ENCODE measurements at regions not wholly inside any gene's neighbourhood (a gene's known extent, or its start where the extent isn't known, plus 50 kb on each side); places are given as distances from the start of the nearest gene placed in this dataset.
"Not testable (repeated sequence)": the region's sequence is repeated elsewhere in the genome, so short reads cannot be mapped to it uniquely, and the experiment has no call there.

DNA sequence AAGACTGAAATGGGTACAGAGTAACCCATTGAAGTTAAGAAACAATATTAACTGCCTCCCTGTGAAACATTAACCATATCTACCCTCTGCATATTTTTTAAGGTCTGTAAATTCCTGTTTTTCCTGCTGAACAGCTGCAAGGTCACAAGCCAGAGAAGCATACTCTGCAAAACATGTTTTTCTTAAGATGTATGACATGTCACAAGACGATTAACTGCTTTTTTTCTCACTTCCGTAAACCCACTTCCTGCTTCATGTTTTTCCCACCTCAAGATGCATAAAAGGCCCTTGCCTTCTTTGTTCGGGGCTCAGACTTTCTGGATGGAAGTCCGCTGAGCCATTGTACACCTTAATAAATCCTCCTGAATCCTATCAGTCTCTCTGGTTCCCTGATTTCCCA is 504.7 kb upstream of the MIS18BP1 start:
- H3K9me3 Mint-ChIP-seq = peaks cover 6 to 29% (median 18%) of the 10 kb centered on the region in 7 donors

DNA sequence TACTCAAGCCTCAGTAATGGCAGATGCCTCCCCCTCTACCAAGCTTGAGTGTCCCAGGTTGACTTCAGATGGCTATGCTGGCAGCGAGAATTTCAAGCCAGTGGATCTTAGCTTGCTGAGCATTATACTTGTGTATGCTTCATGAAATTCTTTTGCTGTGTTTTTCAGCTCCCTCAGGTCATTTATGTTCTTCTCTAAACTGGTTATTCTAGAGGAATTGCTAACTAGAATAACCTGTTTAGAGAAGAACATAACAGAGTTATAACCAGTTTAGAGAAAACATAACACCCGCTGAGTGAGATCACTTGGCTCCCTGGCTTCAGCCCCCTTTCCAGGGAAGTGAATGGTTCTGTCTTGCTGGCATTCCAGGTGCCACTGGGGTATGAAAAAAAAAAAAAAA is 503.4 kb upstream of the MIS18BP1 start:
- intact Hi-C loops (cut with micrococcal nuclease) = not testable (repeated sequence)

More for the DNA sequence above, 504.7 kb upstream of the MIS18BP1 start:
- H2AFZ ChIP-seq (ENCODE audit: insufficient read depth, low read depth, low read length, poor library complexity, severe bottlenecking) = no peak overlapping the region
- H3K79me2 ChIP-seq (ENCODE audit: insufficient read depth, low read length) = no peaks in the 10 kb centered on the region
- 53% methylated on average over 4 of the region's 4 CpGs for WGBS (ENCODE audit: insufficient coverage)
- Mint-ChIP-seq H3K27me3 (ENCODE audit: low read depth in 3 of 3) (no peaks in the 10 kb centered on the region), H3K4me3 (no peak overlapping the region), H3K27ac (no peak overlapping the region), H3K36me3 (no peaks in the 10 kb centered on the region), H3K4me1 (no peaks in the 10 kb centered on the region)
- TF ChIP-seq, protein P1, sequence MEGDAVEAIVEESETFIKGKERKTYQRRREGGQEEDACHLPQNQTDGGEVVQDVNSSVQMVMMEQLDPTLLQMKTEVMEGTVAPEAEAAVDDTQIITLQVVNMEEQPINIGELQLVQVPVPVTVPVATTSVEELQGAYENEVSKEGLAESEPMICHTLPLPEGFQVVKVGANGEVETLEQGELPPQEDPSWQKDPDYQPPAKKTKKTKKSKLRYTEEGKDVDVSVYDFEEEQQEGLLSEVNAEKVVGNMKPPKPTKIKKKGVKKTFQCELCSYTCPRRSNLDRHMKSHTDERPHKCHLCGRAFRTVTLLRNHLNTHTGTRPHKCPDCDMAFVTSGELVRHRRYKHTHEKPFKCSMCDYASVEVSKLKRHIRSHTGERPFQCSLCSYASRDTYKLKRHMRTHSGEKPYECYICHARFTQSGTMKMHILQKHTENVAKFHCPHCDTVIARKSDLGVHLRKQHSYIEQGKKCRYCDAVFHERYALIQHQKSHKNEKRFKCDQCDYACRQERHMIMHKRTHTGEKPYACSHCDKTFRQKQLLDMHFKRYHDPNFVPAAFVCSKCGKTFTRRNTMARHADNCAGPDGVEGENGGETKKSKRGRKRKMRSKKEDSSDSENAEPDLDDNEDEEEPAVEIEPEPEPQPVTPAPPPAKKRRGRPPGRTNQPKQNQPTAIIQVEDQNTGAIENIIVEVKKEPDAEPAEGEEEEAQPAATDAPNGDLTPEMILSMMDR (IDR thresholded peaks at IDR 0.05) = no peak
- H3K9ac ChIP-seq (ENCODE audit: insufficient read depth, low read length, poor library complexity, severe bottlenecking) = no peak overlapping the region
- no peaks in the 10 kb centered on the region for H3K4me1 ChIP-seq (ENCODE audit: control insufficient read depth in 1 of 2, insufficient read depth in 2 of 2, low read length in 2 of 2)
- H3K27ac ChIP-seq (ENCODE audit: low read depth in 1 of 2, low read length in 2 of 2) = no peak overlapping the region
- peaks cover 12 to 26% of the 10 kb centered on the region in 2 donors for H3K9me3 ChIP-seq (replicated peaks in 1 of 2; ENCODE audit: control insufficient read depth in 1 of 2, insufficient read depth in 1 of 2, low read length in 2 of 2)
- no peaks in the 10 kb centered on the region for H4K20me1 ChIP-seq (ENCODE audit: insufficient read depth, low read length)
- intact Hi-C loops (cut with micrococcal nuclease) = no loop called here
- H3K27me3 ChIP-seq (ENCODE audit: control insufficient read depth in 2 of 2, insufficient read depth in 2 of 2, low read length in 2 of 2) = no peaks in the 10 kb centered on the region
- no peaks in the 10 kb centered on the region for H3K36me3 ChIP-seq (replicated peaks in 1 of 2; ENCODE audit: control insufficient read depth in 1 of 2, insufficient read depth in 2 of 2, low read length in 2 of 2)
- H3K4me2 ChIP-seq (replicated peaks; ENCODE audit: extremely low read depth, low read length, poor library complexity, severe bottlenecking) = no peak overlapping the region
- no peak overlapping the region for H3K4me3 ChIP-seq (replicated peaks in 1 of 3; ENCODE audit: low read depth in 2 of 3, low read length in 3 of 3)
- DNase-seq = no peak

More for the DNA sequence above, 503.4 kb upstream of the MIS18BP1 start:
- H3K36me3 ChIP-seq (replicated peaks in 1 of 2; ENCODE audit: control insufficient read depth in 1 of 2, insufficient read depth in 2 of 2, low read length in 2 of 2); H3K4me1 ChIP-seq (ENCODE audit: control insufficient read depth in 1 of 2, insufficient read depth in 2 of 2, low read length in 2 of 2); H3K4me3 Mint-ChIP-seq; H3K36me3 Mint-ChIP-seq; H4K20me1 ChIP-seq (ENCODE audit: insufficient read depth, low read length); H3K27ac Mint-ChIP-seq; H3K27me3 ChIP-seq (ENCODE audit: control insufficient read depth in 2 of 2, insufficient read depth in 2 of 2, low read length in 2 of 2); H3K4me3 ChIP-seq (replicated peaks in 1 of 3; ENCODE audit: low read depth in 2 of 3, low read length in 3 of 3); H3K79me2 ChIP-seq (ENCODE audit: insufficient read depth, low read length); H3K27me3 Mint-ChIP-seq (ENCODE audit: low read depth in 3 of 3); H2AFZ ChIP-seq (ENCODE audit: insufficient read depth, low read depth, low read length, poor library complexity, severe bottlenecking); DNase-seq; H3K9ac ChIP-seq (ENCODE audit: insufficient read depth, low read length, poor library complexity, severe bottlenecking); H3K27ac ChIP-seq (ENCODE audit: low read depth in 1 of 2, low read length in 2 of 2); H3K4me1 Mint-ChIP-seq; H3K4me2 ChIP-seq (replicated peaks; ENCODE audit: extremely low read depth, low read length, poor library complexity, severe bottlenecking): not testable (repeated sequence)
- peaks cover 6 to 29% (median 18%) of the 10 kb centered on the region in 7 donors for H3K9me3 Mint-ChIP-seq
- peaks cover 12 to 26% of the 10 kb centered on the region in 2 donors for H3K9me3 ChIP-seq (replicated peaks in 1 of 2; ENCODE audit: control insufficient read depth in 1 of 2, insufficient read depth in 1 of 2, low read length in 2 of 2)
- WGBS (ENCODE audit: insufficient coverage) = no CpG with 5 or more reads among the region's 2 CpGs

Measured in CD14-positive monocyte (primary cell).